ENCODE measurements at regions not wholly inside any gene's neighbourhood (a gene's known extent, or its start where the extent isn't known, plus 50 kb on each side); places are given as distances from the start of the nearest gene placed in this dataset.

- Histone ChIP-seq H3K27ac (ENCODE audit: low read length) (no peak overlapping the region), H3K4me2 (ENCODE audit: low read length) (no peak overlapping the region), H3K4me3 (ENCODE audit: low read length) (no peak overlapping the region), H3K9ac (ENCODE audit: low read length) (no peak overlapping the region), H3K27me3 (ENCODE audit: low read depth, low read length) (no peaks in the 10 kb centered on the region), H3K9me3 (ENCODE audit: insufficient read depth, low read length) (no peaks in the 10 kb centered on the region), H3K36me3 (replicated peaks; ENCODE audit: low read depth, low read length) (no peaks in the 10 kb centered on the region), H4K20me1 (ENCODE audit: insufficient read depth, low read length) (no peaks in the 10 kb centered on the region), H3K4me1 (ENCODE audit: low read length) (no peaks in the 10 kb centered on the region), H2AFZ (ENCODE audit: low read depth, low read length) (no peak overlapping the region), H3K79me2 (ENCODE audit: low read length) (no peaks in the 10 kb centered on the region)
- no peak for TF ChIP-seq CTCF (IDR thresholded peaks at IDR 0.05; ENCODE audit: low read depth, low read length)
- TF ChIP-seq EZH2phosphoT487 (IDR thresholded peaks at IDR 0.05; ENCODE audit: low read depth): no peak
Observed at GRCh38 chrX:122579036-122579435, 605.0 kb upstream of the GRIA3 start.

GRCh38 chrX:122579526-122579925, 604.6 kb upstream of the GRIA3 start:
- no peaks in the 10 kb centered on the region for H3K4me1 ChIP-seq (ENCODE audit: low read length)
- no peak for TF ChIP-seq CTCF (IDR thresholded peaks at IDR 0.05; ENCODE audit: low read depth, low read length)
- no peak for TF ChIP-seq EZH2phosphoT487 (IDR thresholded peaks at IDR 0.05; ENCODE audit: low read depth)
- H3K27ac ChIP-seq (ENCODE audit: low read length): no peak overlapping the region
- H3K9me3 ChIP-seq (ENCODE audit: insufficient read depth, low read length): no peaks in the 10 kb centered on the region
- no peak overlapping the region for H2AFZ ChIP-seq (ENCODE audit: low read depth, low read length)
- H3K4me3 ChIP-seq (ENCODE audit: low read length): no peak overlapping the region
- no peaks in the 10 kb centered on the region for H4K20me1 ChIP-seq (ENCODE audit: insufficient read depth, low read length)
- no peak overlapping the region for H3K9ac ChIP-seq (ENCODE audit: low read length)
- no peaks in the 10 kb centered on the region for H3K79me2 ChIP-seq (ENCODE audit: low read length)
- no peak overlapping the region for H3K4me2 ChIP-seq (ENCODE audit: low read length)
- H3K36me3 ChIP-seq (replicated peaks; ENCODE audit: low read depth, low read length): no peaks in the 10 kb centered on the region
- H3K27me3 ChIP-seq (ENCODE audit: low read depth, low read length): no peaks in the 10 kb centered on the region

- TF ChIP-seq EZH2phosphoT487 (IDR thresholded peaks at IDR 0.05; ENCODE audit: low read depth): no peak
- no peak for TF ChIP-seq CTCF (IDR thresholded peaks at IDR 0.05; ENCODE audit: low read depth, low read length)
- H3K27me3 ChIP-seq (ENCODE audit: low read depth, low read length): no peaks in the 10 kb centered on the region
Observed at GRCh38 chrX:122582280-122582974, 601.7 kb upstream of the GRIA3 start.

GRCh38 chrX:122582975-122583305, 601.1 kb upstream of the GRIA3 start:
- no peak overlapping the region for H3K9ac ChIP-seq (ENCODE audit: low read length)
- no peaks in the 10 kb centered on the region for H3K36me3 ChIP-seq (replicated peaks; ENCODE audit: low read depth, low read length)
- no peak for TF ChIP-seq CTCF (IDR thresholded peaks at IDR 0.05; ENCODE audit: low read depth, low read length)
- no peaks in the 10 kb centered on the region for H3K9me3 ChIP-seq (ENCODE audit: insufficient read depth, low read length)
- no peak overlapping the region for H2AFZ ChIP-seq (ENCODE audit: low read depth, low read length)
- H3K79me2 ChIP-seq (ENCODE audit: low read length): no peaks in the 10 kb centered on the region
- H3K4me1 ChIP-seq (ENCODE audit: low read length): no peaks in the 10 kb centered on the region
- no peak overlapping the region for H3K27ac ChIP-seq (ENCODE audit: low read length)
- no peaks in the 10 kb centered on the region for H3K27me3 ChIP-seq (ENCODE audit: low read depth, low read length)
- no peaks in the 10 kb centered on the region for H4K20me1 ChIP-seq (ENCODE audit: insufficient read depth, low read length)
- H3K4me2 ChIP-seq (ENCODE audit: low read length): no peak overlapping the region
- H3K4me3 ChIP-seq (ENCODE audit: low read length): no peak overlapping the region

More at GRCh38 chrX:122582280-122582974, 601.7 kb upstream of the GRIA3 start:
- Histone ChIP-seq H3K4me2 (ENCODE audit: low read length) (no peak overlapping the region), H3K4me3 (ENCODE audit: low read length) (no peak overlapping the region), H4K20me1 (ENCODE audit: insufficient read depth, low read length) (no peaks in the 10 kb centered on the region), H3K27ac (ENCODE audit: low read length) (no peak overlapping the region), H3K4me1 (ENCODE audit: low read length) (no peaks in the 10 kb centered on the region), H3K9ac (ENCODE audit: low read length) (no peak overlapping the region), H3K79me2 (ENCODE audit: low read length) (no peaks in the 10 kb centered on the region), H3K9me3 (ENCODE audit: insufficient read depth, low read length) (no peaks in the 10 kb centered on the region), H3K36me3 (replicated peaks; ENCODE audit: low read depth, low read length) (no peaks in the 10 kb centered on the region), H2AFZ (ENCODE audit: low read depth, low read length) (no peak overlapping the region)
